ENCODE measurements at regions not wholly inside any gene's neighbourhood (a gene's known extent, or its start where the extent isn't known, plus 50 kb on each side); places are given as distances from the start of the nearest gene placed in this dataset.

GRCh38 chr20:61170496-61171320 lies 81.4 kb upstream of the CDH4 start:
- peaks cover 0 to 3% (median 2%) of the 10 kb centered on the region in 3 donors for H3K27me3 ChIP-seq (ENCODE audit: control insufficient read depth in 3 of 3, insufficient read depth in 3 of 3, low read length in 2 of 3)
- H3K4me1 ChIP-seq (ENCODE audit: control insufficient read depth in 5 of 5, insufficient read depth in 5 of 5, low read length in 5 of 5): no peaks in the 10 kb centered on the region
- H3K4me3 ChIP-seq: no peak overlapping the region
- 45 to 52% methylated on average over 11 of the region's 11 CpGs for WGBS, 2 donors
- no peak overlapping the region for H3K27ac ChIP-seq (ENCODE audit: low read depth in 1 of 2, low read length in 1 of 2)
- no peak for ATAC-seq (ENCODE audit: insufficient read depth, low FRiP score)
- H3K36me3 ChIP-seq (ENCODE audit: control insufficient read depth in 4 of 4, insufficient read depth in 4 of 4, low read length in 4 of 4): no peaks in the 10 kb centered on the region
- no peak for TF ChIP-seq CTCF (IDR thresholded peaks at IDR 0.05; ENCODE audit: control extremely low read depth, extremely low read depth)
- no peak overlapping the region for H3K9ac ChIP-seq (ENCODE audit: insufficient read depth in 1 of 2, low read length in 2 of 2)
- peaks cover 0 to 5% (median 0%) of the 10 kb centered on the region in 4 donors for H3K9me3 ChIP-seq (ENCODE audit: control insufficient read depth in 4 of 4, insufficient read depth in 3 of 4, low read length in 3 of 4)
- DNase-seq: no peak

- no peak for ATAC-seq (ENCODE audit: insufficient read depth, low FRiP score)
- Histone ChIP-seq H3K27me3 (ENCODE audit: control insufficient read depth in 3 of 3, insufficient read depth in 3 of 3, low read length in 2 of 3) (peaks cover 0 to 6% (median 0%) of the 10 kb centered on the region in 3 donors), H3K9me3 (ENCODE audit: control insufficient read depth in 4 of 4, insufficient read depth in 3 of 4, low read length in 3 of 4) (peaks cover 0 to 5% (median 0%) of the 10 kb centered on the region in 4 donors), H3K4me1 (ENCODE audit: control insufficient read depth in 5 of 5, insufficient read depth in 5 of 5, low read length in 5 of 5) (no peaks in the 10 kb centered on the region), H3K4me3 (no peak overlapping the region), H3K27ac (ENCODE audit: low read depth in 1 of 2, low read length in 1 of 2) (no peak overlapping the region), H3K36me3 (ENCODE audit: control insufficient read depth in 4 of 4, insufficient read depth in 4 of 4, low read length in 4 of 4) (no peaks in the 10 kb centered on the region), H3K9ac (ENCODE audit: insufficient read depth in 1 of 2, low read length in 2 of 2) (no peak overlapping the region)
- no peak for DNase-seq
- WGBS, 2 donors: 94 to 99% methylated on average over 2 of the region's 2 CpGs
- no peak for TF ChIP-seq CTCF (IDR thresholded peaks at IDR 0.05; ENCODE audit: control extremely low read depth, extremely low read depth)
Measured at GRCh38 chr20:61173267-61173666, 78.8 kb upstream of the CDH4 start.

- Histone ChIP-seq H3K27ac (ENCODE audit: low read depth in 1 of 2, low read length in 1 of 2) (no peak overlapping the region), H3K36me3 (ENCODE audit: control insufficient read depth in 4 of 4, insufficient read depth in 4 of 4, low read length in 4 of 4) (no peaks in the 10 kb centered on the region), H3K27me3 (ENCODE audit: control insufficient read depth in 3 of 3, insufficient read depth in 3 of 3, low read length in 2 of 3) (peaks cover 0 to 6% (median 0%) of the 10 kb centered on the region in 3 donors), H3K9me3 (ENCODE audit: control insufficient read depth in 4 of 4, insufficient read depth in 3 of 4, low read length in 3 of 4) (peaks cover 0 to 5% (median 1%) of the 10 kb centered on the region in 4 donors), H3K4me1 (ENCODE audit: control insufficient read depth in 5 of 5, insufficient read depth in 5 of 5, low read length in 5 of 5) (no peaks in the 10 kb centered on the region), H3K9ac (ENCODE audit: insufficient read depth in 1 of 2, low read length in 2 of 2) (no peak overlapping the region), H3K4me3 (no peak overlapping the region)
- no peak for TF ChIP-seq CTCF (IDR thresholded peaks at IDR 0.05; ENCODE audit: control extremely low read depth, extremely low read depth)
- DNase-seq (no peak), ATAC-seq (ENCODE audit: insufficient read depth, low FRiP score) (no peak)
- 77 to 86% methylated on average over 4 of the region's 4 CpGs for WGBS, 2 donors
Measured at GRCh38 chr20:61173961-61174725, 77.9 kb upstream of the CDH4 start.

All from lung (tissue), 11 donors.